ENCODE measurements at regions not wholly inside any gene's neighbourhood (a gene's known extent, or its start where the extent isn't known, plus 50 kb on each side); places are given as distances from the start of the nearest gene placed in this dataset.
"Not testable (repeated sequence)": the region's sequence is repeated elsewhere in the genome, so short reads cannot be mapped to it uniquely, and the experiment has no call there.

GRCh38 chr5:74389531-74390305 is 250.8 kb downstream of the ENC1 start:
- DNase-seq = no peak
- intact Hi-C loops (cut with DNase I) = loop anchor here (10.0 kb wide), 1 partner anchor 255 kb away; the partner anchor contains the start of gene ENC1

- intact Hi-C loops (cut with DNase I); DNase-seq: not testable (repeated sequence)
These were observed 252.1 kb downstream of the ENC1 start for GRCh38 chr5:74388411-74388810.

GRCh38 chr5:74386571-74387334 is 253.8 kb downstream of the ENC1 start:
- intact Hi-C loops (cut with DNase I) = no loop called here
- no peak for DNase-seq

GRCh38 chr5:74384851-74385250 is 255.7 kb downstream of the ENC1 start:
- DNase-seq = no peak
- intact Hi-C loops (cut with DNase I) = no loop called here

- intact Hi-C loops (cut with DNase I) = no loop called here
- peak in 1 of 10 donors; percentile 54 for DNase-seq
These were observed 257.4 kb downstream of the ENC1 start for GRCh38 chr5:74382987-74383593.

- intact Hi-C loops (cut with DNase I) = no loop called here
- DNase-seq = no peak
These were observed 258.2 kb downstream of the ENC1 start for GRCh38 chr5:74382123-74382855.

GRCh38 chr5:74380193-74380592 is 260.3 kb downstream of the ENC1 start:
- no peak for DNase-seq
- intact Hi-C loops (cut with DNase I) = no loop called here

- intact Hi-C loops (cut with DNase I) = no loop called here
- DNase-seq = no peak
These were observed 262.1 kb downstream of the ENC1 start for GRCh38 chr5:74378464-74378863.

GRCh38 chr5:74376187-74376586 is 264.3 kb downstream of the ENC1 start:
- DNase-seq = no peak
- intact Hi-C loops (cut with DNase I) = no loop called here

- no peak for DNase-seq
These were observed 265.3 kb downstream of the ENC1 start for GRCh38 chr5:74375271-74375670.

GRCh38 chr5:74374656-74375055 is 265.9 kb downstream of the ENC1 start:
- no peak for DNase-seq
- intact Hi-C loops (cut with DNase I) = no loop called here

More at GRCh38 chr5:74375271-74375670, 265.3 kb downstream of the ENC1 start:
- intact Hi-C loops (cut with DNase I) = no loop called here

- DNase-seq = no peak
- intact Hi-C loops (cut with DNase I) = no loop called here
These were observed 267.5 kb downstream of the ENC1 start for GRCh38 chr5:74373076-74373475.

- intact Hi-C loops (cut with DNase I) = no loop called here
- DNase-seq = no peak
These were observed 267.9 kb downstream of the ENC1 start for GRCh38 chr5:74372502-74373064.

GRCh38 chr5:74372051-74372450 is 268.5 kb downstream of the ENC1 start:
- no peak for DNase-seq
- intact Hi-C loops (cut with DNase I) = no loop called here

- intact Hi-C loops (cut with DNase I) = no loop called here
- no peak for DNase-seq
These were observed 268.9 kb downstream of the ENC1 start for GRCh38 chr5:74371621-74372020.

- intact Hi-C loops (cut with DNase I) = no loop called here
- peak in 6 of 10 donors; percentile 28 to 87 (median 51) for DNase-seq
These were observed 270.4 kb downstream of the ENC1 start for GRCh38 chr5:74370168-74370567.

- DNase-seq = no peak
- intact Hi-C loops (cut with DNase I) = no loop called here
These were observed 271.4 kb downstream of the ENC1 start for GRCh38 chr5:74369173-74369572.

GRCh38 chr5:74367934-74368333 is 272.6 kb downstream of the ENC1 start:
- no peak for DNase-seq
- intact Hi-C loops (cut with DNase I) = no loop called here

GRCh38 chr5:74367241-74367733 is 273.2 kb downstream of the ENC1 start:
- intact Hi-C loops (cut with DNase I) = no loop called here
- DNase-seq = no peak

- DNase-seq = no peak
- intact Hi-C loops (cut with DNase I) = no loop called here
These were observed 274.8 kb downstream of the ENC1 start for GRCh38 chr5:74365723-74366122.
